Iris pigment epithelial cell (primary cell): ENCODE measurements at regions not wholly inside any gene's neighbourhood (a gene's known extent, or its start where the extent isn't known, plus 50 kb on each side); places are given as distances from the start of the nearest gene placed in this dataset.
"Not testable (repeated sequence)": the region's sequence is repeated elsewhere in the genome, so short reads cannot be mapped to it uniquely, and the experiment has no call there.

Source experiments
- DNase-seq: peaks from one replicate; pipeline ENCODE4 v3.0.0-alpha.2; 2011; ENCODE audit warnings: low read depth

GRCh38 chr6:3900744-3901336 lies 51.7 kb downstream of the FAM50B start:
- no peak for DNase-seq

GRCh38 chr6:3902871-3903648 lies 53.9 kb downstream of the FAM50B start:
- DNase-seq = no peak

GRCh38 chr6:3904518-3904917 lies 55.3 kb downstream of the FAM50B start:
- DNase-seq = no peak

- no peak for DNase-seq
These were observed 57.0 kb downstream of the FAM50B start for GRCh38 chr6:3905945-3906845.

GRCh38 chr6:3906846-3907151 lies 57.6 kb downstream of the FAM50B start:
- DNase-seq = no peak

GRCh38 chr6:3908223-3908622 lies 59.0 kb downstream of the FAM50B start:
- DNase-seq = no peak

GRCh38 chr6:3908961-3909360 lies 59.8 kb downstream of the FAM50B start:
- DNase-seq = no peak

GRCh38 chr6:3910106-3910663 lies 61.0 kb downstream of the FAM50B start:
- no peak for DNase-seq

- no peak for DNase-seq
These were observed 62.0 kb downstream of the FAM50B start for GRCh38 chr6:3911130-3911529.

- DNase-seq = peak; percentile 79
These were observed 62.6 kb downstream of the FAM50B start for GRCh38 chr6:3911614-3912336.

GRCh38 chr6:3912361-3913076 lies 63.3 kb downstream of the FAM50B start:
- no peak for DNase-seq

GRCh38 chr6:3913077-3913957 lies 64.1 kb downstream of the FAM50B start:
- DNase-seq = peak; percentile 97

GRCh38 chr6:3913958-3914337 lies 64.8 kb downstream of the FAM50B start:
- DNase-seq = no peak

GRCh38 chr6:3915076-3915791 lies 66.1 kb downstream of the FAM50B start:
- DNase-seq = no peak

- DNase-seq = no peak
These were observed 67.0 kb downstream of the FAM50B start for GRCh38 chr6:3916211-3916610.

- DNase-seq = not testable (repeated sequence)
These were observed 67.6 kb downstream of the FAM50B start for GRCh38 chr6:3916749-3917148.

GRCh38 chr6:3918469-3918868 lies 69.3 kb downstream of the FAM50B start:
- no peak for DNase-seq

GRCh38 chr6:3919130-3919628 lies 70.0 kb downstream of the FAM50B start:
- DNase-seq = peak; percentile 75

GRCh38 chr6:3919849-3920248 lies 70.7 kb downstream of the FAM50B start:
- DNase-seq = no peak
